Ectodermal cell (in vitro differentiated cells): ENCODE measurements at regions not wholly inside any gene's neighbourhood (a gene's known extent, or its start where the extent isn't known, plus 50 kb on each side); places are given as distances from the start of the nearest gene placed in this dataset.

Experiments used
- H3K27ac ChIP-seq: 2 replicates; pipeline ENCODE4 v1.7.0; 2013; ENCODE audit warnings: mild to moderate bottlenecking, low read depth, low read length; ENCODE audit not compliant: insufficient read depth, poor library complexity, severe bottlenecking
- H3K27me3 ChIP-seq: 2 replicates; pipeline ENCODE4 v1.7.0; 2013; ENCODE audit warnings: mild to moderate bottlenecking, low read length; ENCODE audit not compliant: insufficient read depth, control insufficient read depth, poor library complexity, severe bottlenecking
- H3K36me3 ChIP-seq: one replicate; pipeline ENCODE4 v1.7.0; 2013; ENCODE audit warnings: low read length; ENCODE audit not compliant: control insufficient read depth, insufficient read depth
- H3K4me1 ChIP-seq: one replicate; pipeline ENCODE4 v1.7.0; 2013; ENCODE audit warnings: low read length; ENCODE audit not compliant: control insufficient read depth, insufficient read depth
- H3K4me3 ChIP-seq: 2 replicates; pipeline ENCODE4 v1.7.0; 2013; ENCODE audit warnings: low read depth, low read length, control low read depth; ENCODE audit not compliant: insufficient read depth
- H3K9me3 ChIP-seq: 2 replicates; pipeline ENCODE4 v1.7.0; 2013; ENCODE audit warnings: mild to moderate bottlenecking, low read length, moderate library complexity; ENCODE audit not compliant: control insufficient read depth
- WGBS, 2 experiments: methylation state at CpG; one replicate each; pipeline ENCODE4 v1.1.7; 2013; ENCODE audit warnings: missing lambda C conversion rate in 2 of 2; 5-methylcytosine and 5-hydroxymethylcytosine counted together

- H3K36me3 ChIP-seq = no peaks in the 10 kb centered on the region
- 99 to 100% methylated on average over 3 of the region's 3 CpGs for WGBS, 2 experiments
These were observed 1146.2 kb downstream of the CDH11 start for GRCh38 chr16:63975669-63976068.

GRCh38 chr16:63967966-63968365 is 1153.9 kb downstream of the CDH11 start:
- Histone ChIP-seq H3K4me3 (no peak overlapping the region), H3K4me1 (no peaks in the 10 kb centered on the region), H3K36me3 (no peaks in the 10 kb centered on the region), H3K27ac (no peak overlapping the region), H3K27me3 (no peaks in the 10 kb centered on the region), H3K9me3 (no peaks in the 10 kb centered on the region)
- 100% methylated on average over 1 of the region's 1 CpG for WGBS, 2 experiments

More at GRCh38 chr16:63975669-63976068, 1146.2 kb downstream of the CDH11 start:
- Histone ChIP-seq H3K27ac (no peak overlapping the region), H3K27me3 (no peaks in the 10 kb centered on the region), H3K4me1 (peaks cover 5% of the 10 kb centered on the region), H3K9me3 (no peaks in the 10 kb centered on the region), H3K4me3 (no peak overlapping the region)

GRCh38 chr16:63960321-63960720 is 1161.5 kb downstream of the CDH11 start:
- Histone ChIP-seq H3K9me3 (no peaks in the 10 kb centered on the region), H3K27me3 (no peaks in the 10 kb centered on the region), H3K36me3 (no peaks in the 10 kb centered on the region), H3K27ac (no peak overlapping the region), H3K4me1 (peaks cover 11% of the 10 kb centered on the region), H3K4me3 (no peak overlapping the region)

- Histone ChIP-seq H3K4me3 (no peak overlapping the region), H3K4me1 (no peaks in the 10 kb centered on the region), H3K27ac (no peak overlapping the region), H3K36me3 (no peaks in the 10 kb centered on the region), H3K9me3 (no peaks in the 10 kb centered on the region), H3K27me3 (no peaks in the 10 kb centered on the region)
- WGBS, 2 experiments = 75 to 88% methylated on average over 1 to 2 of the region's 2 CpGs
These were observed 1174.8 kb downstream of the CDH11 start for GRCh38 chr16:63947022-63947421.

- no peaks in the 10 kb centered on the region for H3K4me1 ChIP-seq
- H3K27me3 ChIP-seq = no peaks in the 10 kb centered on the region
- H3K36me3 ChIP-seq = no peaks in the 10 kb centered on the region
- no peak overlapping the region for H3K4me3 ChIP-seq
- no peak overlapping the region for H3K27ac ChIP-seq
- WGBS, 2 experiments = 92 to 100% methylated on average over 1 of the region's 1 CpG
- no peaks in the 10 kb centered on the region for H3K9me3 ChIP-seq
These were observed 1176.1 kb downstream of the CDH11 start for GRCh38 chr16:63945806-63946205.

- H3K27ac ChIP-seq = no peak overlapping the region
- no peaks in the 10 kb centered on the region for H3K27me3 ChIP-seq
- no peaks in the 10 kb centered on the region for H3K4me1 ChIP-seq
- no peak overlapping the region for H3K4me3 ChIP-seq
- no peaks in the 10 kb centered on the region for H3K36me3 ChIP-seq
- 91 to 95% methylated on average over 6 of the region's 6 CpGs for WGBS, 2 experiments
- no peaks in the 10 kb centered on the region for H3K9me3 ChIP-seq
These were observed 1178.3 kb downstream of the CDH11 start for GRCh38 chr16:63943566-63943965.

GRCh38 chr16:63938661-63939060 is 1183.2 kb downstream of the CDH11 start:
- Histone ChIP-seq H3K27ac (no peak overlapping the region), H3K4me3 (no peak overlapping the region), H3K36me3 (no peaks in the 10 kb centered on the region), H3K27me3 (no peaks in the 10 kb centered on the region), H3K4me1 (no peaks in the 10 kb centered on the region), H3K9me3 (no peaks in the 10 kb centered on the region)
- WGBS, 2 experiments = 94 to 100% methylated on average over 1 to 4 of the region's 4 CpGs

- Histone ChIP-seq H3K27me3 (no peaks in the 10 kb centered on the region), H3K9me3 (no peaks in the 10 kb centered on the region), H3K4me1 (no peaks in the 10 kb centered on the region)
These were observed 1188.0 kb downstream of the CDH11 start for GRCh38 chr16:63933841-63934240.

GRCh38 chr16:63928421-63928820 is 1193.4 kb downstream of the CDH11 start:
- 94 to 96% methylated on average over 4 of the region's 4 CpGs for WGBS, 2 experiments
- no peaks in the 10 kb centered on the region for H3K9me3 ChIP-seq
- H3K27me3 ChIP-seq = no peaks in the 10 kb centered on the region
- no peaks in the 10 kb centered on the region for H3K36me3 ChIP-seq
- H3K27ac ChIP-seq = no peak overlapping the region
- H3K4me1 ChIP-seq = no peaks in the 10 kb centered on the region
- H3K4me3 ChIP-seq = no peak overlapping the region

More at GRCh38 chr16:63933841-63934240, 1188.0 kb downstream of the CDH11 start:
- Histone ChIP-seq H3K36me3 (no peaks in the 10 kb centered on the region), H3K4me3 (no peak overlapping the region), H3K27ac (no peak overlapping the region)
- 84 to 92% methylated on average over 2 to 3 of the region's 3 CpGs for WGBS, 2 experiments

GRCh38 chr16:63925221-63925620 is 1196.6 kb downstream of the CDH11 start:
- Histone ChIP-seq H3K36me3 (no peaks in the 10 kb centered on the region), H3K27me3 (no peaks in the 10 kb centered on the region), H3K9me3 (no peaks in the 10 kb centered on the region), H3K4me1 (no peaks in the 10 kb centered on the region), H3K4me3 (no peak overlapping the region), H3K27ac (no peak overlapping the region)
- 60 to 70% methylated on average over 5 of the region's 5 CpGs for WGBS, 2 experiments

GRCh38 chr16:63922560-63922959 is 1199.3 kb downstream of the CDH11 start:
- Histone ChIP-seq H3K9me3 (no peaks in the 10 kb centered on the region), H3K4me3 (no peak overlapping the region), H3K27me3 (no peaks in the 10 kb centered on the region), H3K4me1 (no peaks in the 10 kb centered on the region), H3K27ac (no peak overlapping the region), H3K36me3 (no peaks in the 10 kb centered on the region)
